Osteocyte (in vitro differentiated cells): ENCODE measurements at regions not wholly inside any gene's neighbourhood (a gene's known extent, or its start where the extent isn't known, plus 50 kb on each side); places are given as distances from the start of the nearest gene placed in this dataset.

Experiments
- DNase-seq: peaks from one replicate; pipeline ENCODE4 v3.0.0; 2021; ENCODE audit warnings: mixed read lengths; ENCODE audit not compliant: unreplicated experiment; ENCODE audit errors: extremely low spot score
- H3K27ac Mint-ChIP-seq: one replicate; pipeline ENCODE4 v1.8.0; 2021; ENCODE audit warnings: mild to moderate bottlenecking, mixed read lengths; ENCODE audit not compliant: unreplicated experiment
- H3K27me3 Mint-ChIP-seq: one replicate; pipeline ENCODE4 v1.8.0; 2021; ENCODE audit warnings: mixed read lengths; ENCODE audit not compliant: unreplicated experiment
- H3K36me3 Mint-ChIP-seq: one replicate; pipeline ENCODE4 v1.8.0; 2021; ENCODE audit warnings: mixed read lengths; ENCODE audit not compliant: unreplicated experiment
- H3K4me1 Mint-ChIP-seq: one replicate; pipeline ENCODE4 v1.8.0; 2021; ENCODE audit warnings: mixed read lengths; ENCODE audit not compliant: unreplicated experiment
- H3K4me3 Mint-ChIP-seq: one replicate; pipeline ENCODE4 v1.8.0; 2021; ENCODE audit warnings: mild to moderate bottlenecking, moderate library complexity, mixed read lengths; ENCODE audit not compliant: unreplicated experiment
- H3K9me3 Mint-ChIP-seq: one replicate; pipeline ENCODE4 v1.8.0; 2021; ENCODE audit warnings: mixed read lengths; ENCODE audit not compliant: unreplicated experiment
- CTCF ChIP-seq: fragments of 200-600 bp; sonication (generic); IDR thresholded peaks from 2 replicates; pipeline ENCODE4 v1.5.0; 2021; ENCODE audit warnings: antibody characterized with exemption, mild to moderate bottlenecking, moderate library complexity

- DNase-seq, result no peak
- no peak for TF ChIP-seq CTCF
- no peak overlapping the region for H3K27ac Mint-ChIP-seq
- H3K9me3 Mint-ChIP-seq, result peaks cover 8% of the 10 kb centered on the region
- no peaks in the 10 kb centered on the region for H3K36me3 Mint-ChIP-seq
- no peaks in the 10 kb centered on the region for H3K4me1 Mint-ChIP-seq
- no peaks in the 10 kb centered on the region for H3K27me3 Mint-ChIP-seq
- no peak overlapping the region for H3K4me3 Mint-ChIP-seq
Measured at GRCh38 chr4:37132351-37132974, 112.1 kb upstream of the NWD2 start.

GRCh38 chr4:37132975-37133360 is 111.6 kb upstream of the NWD2 start:
- TF ChIP-seq CTCF, result no peak
- no peak overlapping the region for H3K4me3 Mint-ChIP-seq
- peaks cover 8% of the 10 kb centered on the region for H3K9me3 Mint-ChIP-seq
- no peaks in the 10 kb centered on the region for H3K27me3 Mint-ChIP-seq
- H3K27ac Mint-ChIP-seq, result no peak overlapping the region
- no peaks in the 10 kb centered on the region for H3K4me1 Mint-ChIP-seq
- no peaks in the 10 kb centered on the region for H3K36me3 Mint-ChIP-seq
- no peak for DNase-seq

GRCh38 chr4:37138019-37138653 is 106.4 kb upstream of the NWD2 start:
- no peak for TF ChIP-seq CTCF
- no peak overlapping the region for H3K27ac Mint-ChIP-seq
- no peaks in the 10 kb centered on the region for H3K27me3 Mint-ChIP-seq
- peaks cover 4% of the 10 kb centered on the region for H3K9me3 Mint-ChIP-seq
- no peak overlapping the region for H3K4me3 Mint-ChIP-seq
- H3K36me3 Mint-ChIP-seq, result no peaks in the 10 kb centered on the region
- H3K4me1 Mint-ChIP-seq, result no peaks in the 10 kb centered on the region
- no peak for DNase-seq

- H3K27ac Mint-ChIP-seq, result no peak overlapping the region
Measured at GRCh38 chr4:37138789-37139188, 105.8 kb upstream of the NWD2 start.

More at GRCh38 chr4:37138789-37139188, 105.8 kb upstream of the NWD2 start:
- TF ChIP-seq CTCF, result no peak
- no peaks in the 10 kb centered on the region for H3K4me1 Mint-ChIP-seq
- peaks cover 4% of the 10 kb centered on the region for H3K9me3 Mint-ChIP-seq
- no peak overlapping the region for H3K4me3 Mint-ChIP-seq
- no peaks in the 10 kb centered on the region for H3K27me3 Mint-ChIP-seq
- no peak for DNase-seq
- H3K36me3 Mint-ChIP-seq, result no peaks in the 10 kb centered on the region
